ELR (cell line): ENCODE measurements at regions not wholly inside any gene's neighbourhood (a gene's known extent, or its start where the extent isn't known, plus 50 kb on each side); places are given as distances from the start of the nearest gene placed in this dataset.

Experiments used
- DNase-seq: peaks from one replicate; pipeline ENCODE4 v3.0.0-alpha.2; 2015; ENCODE audit warnings: low read depth

- no peak for DNase-seq
Observed at GRCh38 chr10:57017356-57018037, 656.4 kb upstream of the ZWINT start.

- DNase-seq: no peak
Observed at GRCh38 chr10:57015595-57016318, 654.7 kb upstream of the ZWINT start.

GRCh38 chr10:57015187-57015586 is 654.1 kb upstream of the ZWINT start:
- no peak for DNase-seq

- no peak for DNase-seq
Observed at GRCh38 chr10:57014758-57015157, 653.7 kb upstream of the ZWINT start.

GRCh38 chr10:57008189-57008588 is 647.1 kb upstream of the ZWINT start:
- no peak for DNase-seq

- DNase-seq: no peak
Observed at GRCh38 chr10:56991591-56992069, 630.6 kb upstream of the ZWINT start.

GRCh38 chr10:56975513-56975912 is 614.5 kb upstream of the ZWINT start:
- no peak for DNase-seq

- DNase-seq: no peak
Observed at GRCh38 chr10:56973766-56974165, 612.7 kb upstream of the ZWINT start.

- DNase-seq: no peak
Observed at GRCh38 chr10:56943221-56943755, 582.2 kb upstream of the ZWINT start.

GRCh38 chr10:56934515-56934914 is 573.5 kb upstream of the ZWINT start:
- no peak for DNase-seq

GRCh38 chr10:56928714-56929113 is 567.7 kb upstream of the ZWINT start:
- DNase-seq: no peak

GRCh38 chr10:56927701-56928100 is 566.6 kb upstream of the ZWINT start:
- no peak for DNase-seq

- no peak for DNase-seq
Observed at GRCh38 chr10:56920601-56921261, 559.7 kb upstream of the ZWINT start.

- no peak for DNase-seq
Observed at GRCh38 chr10:56912043-56912442, 551.0 kb upstream of the ZWINT start.

GRCh38 chr10:56905051-56905450 is 544.0 kb upstream of the ZWINT start:
- DNase-seq: no peak

GRCh38 chr10:56902554-56902953 is 541.5 kb upstream of the ZWINT start:
- DNase-seq: no peak

- no peak for DNase-seq
Observed at GRCh38 chr10:56895306-56895705, 534.2 kb upstream of the ZWINT start.

GRCh38 chr10:56881218-56881617 is 520.2 kb upstream of the ZWINT start:
- DNase-seq: no peak

GRCh38 chr10:56880606-56881005 is 519.5 kb upstream of the ZWINT start:
- no peak for DNase-seq

GRCh38 chr10:56874950-56875349 is 513.9 kb upstream of the ZWINT start:
- DNase-seq: no peak

- no peak for DNase-seq
Observed at GRCh38 chr10:56871160-56871668, 510.2 kb upstream of the ZWINT start.

- no peak for DNase-seq
Observed at GRCh38 chr10:56867236-56867635, 506.2 kb upstream of the ZWINT start.

- DNase-seq: no peak
Observed at GRCh38 chr10:56856569-56856968, 495.5 kb upstream of the ZWINT start.
